ENCODE measurements at regions not wholly inside any gene's neighbourhood (a gene's known extent, or its start where the extent isn't known, plus 50 kb on each side); places are given as distances from the start of the nearest gene placed in this dataset.

GRCh38 chr5:121748686-121749085, 103.0 kb upstream of the FTMT start:
- in situ Hi-C loops (cut with HindIII; ENCODE audit: extremely low pct_ligation_motif_present, low pct_unique_long_range_greater_than_20kb) (no loop called here), intact Hi-C loops (cut with micrococcal nuclease; ENCODE audit: unreplicated experiment) (loop anchor here (1.0 kb wide), 1 partner anchor 41 kb away; no protein-coding TSS in a partner anchor)
- FAIRE-seq (no peak), DNase-seq (ENCODE audit: low spot score) (no peak), ATAC-seq (no peak)
- no peak overlapping the region for H2AFZ ChIP-seq (ENCODE audit: low read length)
- H3K27me3 ChIP-seq (ENCODE audit: control insufficient read depth in 1 of 2, insufficient read depth in 2 of 2, low read length in 2 of 2): no peaks in the 10 kb centered on the region
- CTCF ChIA-PET (ENCODE audit: low intra/inter-chr PET ratio, low total read pairs): no interaction called here
- TF ChIP-seq GTF2F1 (IDR thresholded peaks at IDR 0.05; ENCODE audit: low read length) (no peak), HDAC1 (CRISPR knock-in tag; IDR thresholded peaks at IDR 0.05) (no peak), HNF1A (IDR thresholded peaks at IDR 0.05; ENCODE audit: low read depth) (no peak), HNF1A (CRISPR knock-in tag; IDR thresholded peaks at IDR 0.05; ENCODE audit: borderline replicate concordance) (no peak), RFXAP (CRISPR knock-in tag; IDR thresholded peaks at IDR 0.05; ENCODE audit: borderline replicate concordance) (no peak), TOPORS (CRISPR knock-in tag; IDR thresholded peaks at IDR 0.05) (no peak), ZNF446 (CRISPR knock-in tag; IDR thresholded peaks at IDR 0.05) (no peak), CREB1 (IDR thresholded peaks at IDR 0.05) (no peak), CREB1 (CRISPR knock-in tag; IDR thresholded peaks at IDR 0.05) (no peak), ZNF850 (CRISPR knock-in tag; conservative IDR thresholded peaks at IDR 0.05) (no peak), FOXO4 (CRISPR knock-in tag; conservative IDR thresholded peaks at IDR 0.05) (no peak), ZFP90 (CRISPR knock-in tag; IDR thresholded peaks at IDR 0.05; ENCODE audit: borderline replicate concordance) (no peak)
- no peak overlapping the region for H3K9ac ChIP-seq (ENCODE audit: insufficient read depth, low read depth, low read length)
- no peaks in the 10 kb centered on the region for H4K20me1 ChIP-seq (ENCODE audit: insufficient read depth, low read length)
- H3K36me3 ChIP-seq (replicated peaks in 1 of 2; ENCODE audit: control insufficient read depth in 1 of 2, insufficient read depth in 2 of 2, low read length in 2 of 2): no peaks in the 10 kb centered on the region
- H3K79me2 ChIP-seq (ENCODE audit: insufficient read depth, low read length): no peaks in the 10 kb centered on the region
- POLR2A ChIA-PET: no interaction called here
- H3K9me3 ChIP-seq (ENCODE audit: low read length): no peaks in the 10 kb centered on the region
- H3K4me3 ChIP-seq (replicated peaks in 1 of 3; ENCODE audit: insufficient read depth in 1 of 3, low read depth in 2 of 3, low read length in 3 of 3): no peak overlapping the region
- H3K4me1 ChIP-seq (ENCODE audit: insufficient read depth, low read length): no peaks in the 10 kb centered on the region
- H3K4me2 ChIP-seq (ENCODE audit: low read depth, low read length): no peak overlapping the region
- BruUV-seq (replicated peaks): no TSS peak
- no peak overlapping the region for H3K27ac ChIP-seq (ENCODE audit: extremely low read length, insufficient read depth, low read length)
